H1 (cell line): ENCODE measurements at regions not wholly inside any gene's neighbourhood (a gene's known extent, or its start where the extent isn't known, plus 50 kb on each side); places are given as distances from the start of the nearest gene placed in this dataset.

Experiments used
- CTCF ChIA-PET: fragments of 300-600 bp; sonication (Branson Sonifier 250); formaldehyde crosslinking; loops from one replicate; lab custom pipeline; 2021; ENCODE audit not compliant: partially characterized antibody; lab: Charles Lee
- POLR2A ChIA-PET: fragments of 300-600 bp; sonication (Branson Sonifier 250); formaldehyde crosslinking; loops from one replicate; lab custom pipeline; 2021; ENCODE audit warnings: inconsistent platforms; ENCODE audit not compliant: partially characterized antibody; lab: Charles Lee
- DNase-seq, 2 experiments: peaks; one replicate each; pipeline versions ENCODE4 v3.0.0 to v3.0.0-alpha.2; 2010 to 2022; ENCODE audit warnings: low spot score in 2 of 2, low read depth in 1 of 2, mixed read lengths in 1 of 2
- FAIRE-seq: peaks from 2 replicates; lab custom pipeline; 2011; peaks lifted over from hg19 to GRCh38; lab: Jason Lieb, UNC
- H2AFZ ChIP-seq: 2 replicates; pipeline ENCODE4 v1.8.1; 2012; ENCODE audit warnings: low read length, inconsistent platforms
- H2AK5ac ChIP-seq: 2 replicates; pipeline ENCODE4 v1.6.1; 2013; ENCODE audit warnings: low read depth, low read length
- H2BK120ac ChIP-seq: replicated peaks from 2 replicates; pipeline ENCODE3; 2013; ENCODE audit warnings: low read depth, low read length, inconsistent platforms
- H2BK12ac ChIP-seq: 2 replicates; pipeline ENCODE4 v1.6.1; 2013; ENCODE audit warnings: low read depth, low read length
- H2BK15ac ChIP-seq: 2 replicates; pipeline ENCODE4 v1.6.1; 2013; ENCODE audit warnings: low read length
- H2BK20ac ChIP-seq: 2 replicates; pipeline ENCODE4 v1.6.1; 2013; ENCODE audit warnings: low read length
- H2BK5ac ChIP-seq: 2 replicates; pipeline ENCODE4 v1.6.1; 2013; ENCODE audit warnings: low read depth, low read length
- H3K14ac ChIP-seq: 2 replicates; pipeline ENCODE4 v1.6.1; 2013; ENCODE audit warnings: inconsistent platforms; ENCODE audit not compliant: insufficient read length
- H3K18ac ChIP-seq: 2 replicates; pipeline ENCODE4 v1.6.1; 2013; ENCODE audit warnings: low read length; ENCODE audit errors: extremely low read depth
- H3K23ac ChIP-seq: 2 replicates; pipeline ENCODE4 v1.6.1; 2013; ENCODE audit warnings: inconsistent platforms; ENCODE audit not compliant: insufficient read length
- H3K23me2 ChIP-seq: 2 replicates; pipeline ENCODE4 v1.6.1; 2013; ENCODE audit warnings: low read depth, low read length
- H3K27ac ChIP-seq: 2 replicates; pipeline ENCODE4 v1.6.1; 2011; ENCODE audit warnings: low read depth, low read length, inconsistent platforms
- H3K27me3 ChIP-seq, 4 experiments: replicated peaks in 1 of 4; 1 replicate in 1 of 4; 2 replicates in 3 of 4; pipeline versions ENCODE4 v1.6.1 to v1.8.1; 2011 to 2013; ENCODE audit warnings: low read length in 3 of 4, mild to moderate bottlenecking in 3 of 4, inconsistent platforms in 2 of 4, mixed read lengths in 2 of 4, moderate library complexity in 1 of 4; ENCODE audit not compliant: control insufficient read depth in 3 of 4, insufficient read depth in 3 of 4; ENCODE audit errors: extremely low read depth in 1 of 4
- H3K36me3 ChIP-seq, 4 experiments: 2 replicates each; pipeline versions ENCODE4 v1.6.1 to v1.8.1; 2011 to 2013; ENCODE audit warnings: mild to moderate bottlenecking in 4 of 4, low read length in 3 of 4, moderate library complexity in 2 of 4, control low read depth in 1 of 4, inconsistent platforms in 1 of 4; ENCODE audit not compliant: insufficient read depth in 4 of 4, control insufficient read depth in 2 of 4
- H3K4ac ChIP-seq: replicated peaks from 2 replicates; pipeline ENCODE3; 2013; ENCODE audit warnings: low read length, low read depth, mixed read lengths, inconsistent platforms; ENCODE audit not compliant: insufficient read length
- H3K4me1 ChIP-seq, 4 experiments: replicated peaks in 1 of 4; 1 replicate in 1 of 4; 2 replicates in 3 of 4; pipeline versions ENCODE4 v1.6.1 to v1.8.1; 2011 to 2013; ENCODE audit warnings: low read length in 3 of 4, inconsistent platforms in 2 of 4, mixed read lengths in 1 of 4; ENCODE audit not compliant: insufficient read depth in 4 of 4, control insufficient read depth in 3 of 4
- H3K4me2 ChIP-seq, 2 experiments: 2 replicates each; pipeline versions ENCODE4 v1.6.1 to v1.8.1; 2011 to 2013; ENCODE audit warnings: low read depth in 2 of 2, low read length in 2 of 2, control low read depth in 1 of 2, inconsistent platforms in 1 of 2, mild to moderate bottlenecking in 1 of 2; ENCODE audit not compliant: insufficient read depth in 1 of 2
- H3K4me3 ChIP-seq, 4 experiments: fragments of 200-600, 300-600 bp in 1 of 4; sonication (generic), shearing (Covaris generic), sonication (Bioruptor Twin) in 1 of 4; 2 replicates each; pipeline versions ENCODE4 v1.5.1 to v1.8.1; 2011 to 2016; ENCODE audit warnings: low read length in 4 of 4, low read depth in 3 of 4, control low read depth in 2 of 4, inconsistent platforms in 2 of 4, mild to moderate bottlenecking in 2 of 4, mixed read lengths in 1 of 4, moderate library complexity in 1 of 4; ENCODE audit not compliant: insufficient read depth in 2 of 4; ENCODE audit errors: extremely low read depth in 1 of 4
- H3K56ac ChIP-seq: replicated peaks from 2 replicates; pipeline ENCODE3; 2013; ENCODE audit warnings: low read depth, mild to moderate bottlenecking, mixed read lengths, low read length, inconsistent platforms; ENCODE audit not compliant: insufficient read length
- H3K79me1 ChIP-seq: 2 replicates; pipeline ENCODE4 v1.6.1; 2013; ENCODE audit warnings: low read depth, low read length, control low read depth
- H3K79me2 ChIP-seq, 2 experiments: 2 replicates each; pipeline versions ENCODE4 v1.6.1 to v1.8.1; 2012 to 2013; ENCODE audit warnings: low read length in 2 of 2, mild to moderate bottlenecking in 2 of 2, inconsistent platforms in 1 of 2; ENCODE audit not compliant: insufficient read depth in 2 of 2, control insufficient read depth in 1 of 2
- H3K9ac ChIP-seq, 4 experiments: replicated peaks in 1 of 4; 1 replicate in 1 of 4; 2 replicates in 3 of 4; pipeline versions ENCODE4 v1.6.1 to v1.8.1; 2011 to 2013; ENCODE audit warnings: low read depth in 3 of 4, low read length in 3 of 4, control low read depth in 2 of 4, mild to moderate bottlenecking in 2 of 4, moderate library complexity in 2 of 4, inconsistent platforms in 1 of 4; ENCODE audit errors: extremely low read depth in 1 of 4
- H3K9me3 ChIP-seq, 2 experiments: 2 replicates each; pipeline versions ENCODE4 v1.6.1 to v1.8.1; 2012 to 2013; ENCODE audit warnings: mild to moderate bottlenecking in 2 of 2, moderate library complexity in 2 of 2, control low read depth in 1 of 2, inconsistent platforms in 1 of 2, low read depth in 1 of 2, low read length in 1 of 2, mixed read lengths in 1 of 2; ENCODE audit not compliant: insufficient read depth in 2 of 2
- H4K20me1 ChIP-seq, 2 experiments: replicated peaks in 1 of 2; 2 replicates each; pipeline versions ENCODE3 to v1.8.1; 2011 to 2013; ENCODE audit warnings: inconsistent platforms in 2 of 2, low read length in 2 of 2, mild to moderate bottlenecking in 1 of 2; ENCODE audit not compliant: insufficient read depth in 2 of 2, control insufficient read depth in 1 of 2
- H4K5ac ChIP-seq: 2 replicates; pipeline ENCODE4 v1.6.1; 2013; ENCODE audit warnings: low read length, low read depth, mixed read lengths, inconsistent platforms; ENCODE audit not compliant: insufficient read length
- H4K8ac ChIP-seq: 2 replicates; pipeline ENCODE4 v1.8.0; 2013; ENCODE audit warnings: mild to moderate bottlenecking, moderate library complexity, low read length, inconsistent platforms; ENCODE audit not compliant: insufficient read depth; ENCODE audit errors: extremely low read depth
- H4K91ac ChIP-seq: replicated peaks from 2 replicates; pipeline ENCODE3; 2013; ENCODE audit warnings: low read length, mixed read lengths, inconsistent platforms; ENCODE audit not compliant: insufficient read length
- ASH2L ChIP-seq: fragments of 200-600, 300-600 bp; sonication (generic); IDR thresholded peaks from one replicate; pipeline ENCODE4 v1.7.1; 2017; ENCODE audit warnings: low read length
- CBX8 ChIP-seq: fragments of 300-800, 300-1000 bp; sonication (generic); IDR thresholded peaks from 2 replicates; pipeline ENCODE4 v1.7.1; 2016; ENCODE audit warnings: low read depth, low read length, borderline replicate concordance
- CREB1 ChIP-seq: IDR thresholded peaks from 2 replicates; pipeline ENCODE4 v1.6.1; 2012; ENCODE audit warnings: inconsistent platforms
- EGR1 ChIP-seq: IDR thresholded peaks from 2 replicates; pipeline ENCODE4 v1.6.1; 2011; ENCODE audit warnings: low read depth, low read length, borderline replicate concordance
- FOSL1 ChIP-seq: IDR thresholded peaks from 2 replicates; pipeline ENCODE4 v1.6.1; 2011; ENCODE audit warnings: mild to moderate bottlenecking, low read depth, low read length, moderate library complexity; ENCODE audit not compliant: insufficient read depth
- MAFK ChIP-seq: IDR thresholded peaks from 2 replicates; pipeline ENCODE4 v1.6.1; 2012; ENCODE audit warnings: low read depth, mild to moderate bottlenecking, improper control_type of control experiment, low read length
- RBBP5 ChIP-seq: IDR thresholded peaks from 2 replicates; pipeline ENCODE4 v1.7.1; 2012; ENCODE audit warnings: low read depth, mild to moderate bottlenecking, inconsistent platforms, low read length, moderate library complexity, borderline replicate concordance
- RNF2 ChIP-seq: fragments of 200-900, 300-1000 bp; sonication (generic); IDR thresholded peaks from 2 replicates; pipeline ENCODE4 v1.7.1; 2016; ENCODE audit warnings: borderline replicate concordance, low read depth, mild to moderate bottlenecking, antibody characterized with exemption, low read length; ENCODE audit not compliant: poor library complexity, severe bottlenecking; ENCODE audit errors: missing control alignments
- SIRT6 ChIP-seq: IDR thresholded peaks from one replicate; pipeline ENCODE4 v1.7.1; 2012; ENCODE audit warnings: low read length, inconsistent platforms
- ZNF274 ChIP-seq: IDR thresholded peaks from 2 replicates; pipeline ENCODE4 v1.7.0; 2012; ENCODE audit warnings: low read length, borderline replicate concordance; ENCODE audit errors: extremely low read depth
- WGBS, 2 experiments: shearing (Covaris generic) in 1 of 2; methylation state at CpG; one replicate each; pipeline versions ENCODE4 v1.1.6 to v1.1.7; 2013 to 2015; ENCODE audit warnings: low lambda C conversion rate in 2 of 2, mixed read lengths in 2 of 2, inconsistent platforms in 1 of 2, low coverage in 1 of 2, missing lambda C conversion rate in 1 of 2; ENCODE audit not compliant: insufficient replicate concordance in 2 of 2, insufficient coverage in 1 of 2, insufficient read length in 1 of 2; ENCODE audit errors: extremely low coverage in 1 of 2, missing lambda C conversion rate in 1 of 2; 5-methylcytosine and 5-hydroxymethylcytosine counted together

DNA sequence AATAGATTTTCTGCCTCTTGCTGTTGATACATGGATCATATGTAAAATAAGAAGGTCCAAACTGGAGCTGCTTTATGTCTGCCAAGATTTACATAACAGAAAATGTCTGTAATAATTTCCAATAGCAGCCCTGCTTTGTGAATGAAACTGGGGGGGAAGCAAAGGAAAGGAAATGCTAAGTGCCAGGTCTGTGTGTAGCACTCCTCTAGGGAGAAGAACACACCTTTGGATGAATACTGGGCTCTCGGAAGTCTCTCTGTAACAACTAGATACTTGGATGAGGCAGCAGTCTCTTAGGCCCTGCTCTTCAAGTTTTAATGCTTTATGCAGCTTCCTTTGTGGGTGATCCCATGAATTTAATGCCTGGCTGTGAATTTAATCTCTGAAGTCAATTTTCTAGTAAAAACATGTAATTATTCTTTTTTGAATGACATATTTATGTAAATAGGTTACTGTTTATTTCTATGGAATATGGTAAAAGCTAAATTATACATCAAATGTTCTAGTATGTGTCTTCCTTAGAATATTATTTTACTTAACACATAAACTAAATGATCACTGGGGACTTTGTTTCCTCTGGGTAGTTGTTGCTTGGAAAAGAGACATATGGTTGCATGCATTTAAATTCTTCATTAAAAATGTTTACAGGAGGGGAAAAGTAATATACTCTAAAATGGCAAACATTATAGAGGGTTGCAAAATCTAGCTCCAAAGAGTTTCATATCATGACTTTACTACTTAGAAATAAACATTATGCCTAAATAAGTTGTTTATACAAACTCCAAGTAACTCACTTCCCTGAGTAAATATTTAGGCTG is 336.6 kb upstream of the CWC22 start:
- no peaks in the 10 kb centered on the region for H3K36me3 ChIP-seq
- WGBS, 2 experiments, result 79% methylated on average over 1 of the region's 1 CpG; no CpG with 5 or more reads in 1 of the 2 experiments
- H4K20me1 ChIP-seq, result no peaks in the 10 kb centered on the region
- H3K4me2 ChIP-seq, result no peak overlapping the region
- no peaks in the 10 kb centered on the region for H3K4me1 ChIP-seq
- no peak for DNase-seq
- H3K14ac ChIP-seq, result no peak overlapping the region
- H2BK20ac ChIP-seq, result no peak overlapping the region
- peaks cover 0 to 5% of the 10 kb centered on the region in 2 experiments; a peak in 1 of 4 replicates for H3K9me3 ChIP-seq
- no peak overlapping the region for H2BK12ac ChIP-seq
- H3K4me3 ChIP-seq, result no peak overlapping the region
- no peak overlapping the region for H3K18ac ChIP-seq
- FAIRE-seq, result no peak
- H3K27ac ChIP-seq, result no peak overlapping the region
- no peak overlapping the region for H2AK5ac ChIP-seq
- H3K9ac ChIP-seq, result no peak overlapping the region
- no peak overlapping the region for H4K5ac ChIP-seq
- H2BK120ac ChIP-seq, result no peak overlapping the region
- no peak overlapping the region for H3K23ac ChIP-seq
- H2BK15ac ChIP-seq, result no peak overlapping the region
- CTCF ChIA-PET, result interaction anchor here (0.6 kb wide), 1 partner anchor 131 kb away, joined by 3 read pairs; no protein-coding TSS in a partner anchor
- POLR2A ChIA-PET, result no interaction called here
- H4K8ac ChIP-seq, result no peak overlapping the region
- no peak overlapping the region for H4K91ac ChIP-seq
- no peak overlapping the region for H2BK5ac ChIP-seq
- no peak overlapping the region for H3K56ac ChIP-seq
- peak overlapping the region; percentile 76; the same call in 1 of the 2 replicates for H2AFZ ChIP-seq
- no peaks in the 10 kb centered on the region for H3K79me2 ChIP-seq
- H3K4ac ChIP-seq, result no peak overlapping the region
- no peaks in the 10 kb centered on the region for H3K27me3 ChIP-seq
- H3K79me1 ChIP-seq, result no peaks in the 10 kb centered on the region
- H3K23me2 ChIP-seq, result no peaks in the 10 kb centered on the region
- TF ChIP-seq FOSL1 (no peak), RNF2 (no peak), MAFK (no peak), RBBP5 (no peak), EGR1 (no peak), ASH2L (no peak), SIRT6 (no peak), CREB1 (no peak), CBX8 (no peak), ZNF274 (no peak)
